GM19239 (cell line): ENCODE measurements at regions not wholly inside any gene's neighbourhood (a gene's known extent, or its start where the extent isn't known, plus 50 kb on each side); places are given as distances from the start of the nearest gene placed in this dataset.

Experiments used
- DNase-seq: peaks from one replicate; pipeline ENCODE4 v3.0.0; 2011; ENCODE audit warnings: low spot score; ENCODE audit not compliant: insufficient read length
- FAIRE-seq: peaks from 2 replicates; lab custom pipeline; 2011; peaks lifted over from hg19 to GRCh38; lab: Jason Lieb, UNC

DNA sequence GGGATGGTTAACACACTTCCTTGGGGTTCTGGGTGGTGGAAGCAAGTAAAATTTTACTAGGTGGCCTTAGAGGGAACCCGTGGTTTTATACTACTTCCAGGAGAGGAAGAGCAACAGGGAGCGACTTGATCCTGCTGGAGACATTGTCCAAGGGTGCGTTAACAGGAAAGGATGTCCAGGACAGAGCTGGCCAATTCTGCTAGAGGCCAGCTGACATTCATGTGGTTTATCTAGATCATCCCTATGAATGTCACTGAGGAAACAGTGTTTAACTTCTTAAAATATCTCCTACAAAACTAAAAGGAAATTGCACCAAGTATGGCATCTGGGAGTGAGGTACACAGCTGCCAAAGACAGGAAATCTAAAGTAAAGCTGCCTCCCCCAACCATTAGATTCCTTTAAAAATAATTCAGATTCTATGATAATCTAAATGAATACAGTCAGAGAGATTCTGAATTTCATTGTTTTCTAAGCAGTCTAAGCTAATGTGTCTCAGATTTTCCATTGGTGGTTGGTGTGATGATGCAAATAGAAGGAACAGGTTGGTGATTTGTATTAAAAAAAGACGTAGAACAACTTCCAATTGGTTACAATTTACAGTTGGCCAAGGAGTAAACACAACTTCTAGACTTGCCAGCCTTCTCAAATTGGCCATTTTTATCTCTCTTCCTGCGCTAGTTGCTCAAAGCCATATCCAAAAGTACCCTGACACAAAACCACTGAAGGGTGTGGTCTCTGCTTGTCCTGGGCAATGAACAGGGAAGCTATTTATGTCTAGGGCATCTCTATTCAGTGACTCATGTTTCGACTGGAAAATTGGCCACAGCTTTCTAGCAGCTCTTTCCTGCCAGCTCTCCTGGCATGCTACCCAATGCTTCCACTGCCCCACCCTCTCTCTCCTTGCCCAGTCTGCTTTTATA, 574.7 kb upstream of the MEF2C start:
- FAIRE-seq (peak; percentile 66), DNase-seq (no peak)

- peak; percentile 84 for FAIRE-seq
These were observed 569.1 kb upstream of the MEF2C start for GRCh38 chr5:89452081-89452480.

GRCh38 chr5:89451263-89451662, 568.3 kb upstream of the MEF2C start:
- FAIRE-seq = no peak

More at GRCh38 chr5:89452081-89452480, 569.1 kb upstream of the MEF2C start:
- DNase-seq = no peak

GRCh38 chr5:89450149-89450538, 567.2 kb upstream of the MEF2C start:
- FAIRE-seq (peak; percentile 60), DNase-seq (no peak)

More at GRCh38 chr5:89451263-89451662, 568.3 kb upstream of the MEF2C start:
- DNase-seq = no peak

GRCh38 chr5:89449392-89450148, 566.6 kb upstream of the MEF2C start:
- FAIRE-seq = peak; percentile 60

DNA sequence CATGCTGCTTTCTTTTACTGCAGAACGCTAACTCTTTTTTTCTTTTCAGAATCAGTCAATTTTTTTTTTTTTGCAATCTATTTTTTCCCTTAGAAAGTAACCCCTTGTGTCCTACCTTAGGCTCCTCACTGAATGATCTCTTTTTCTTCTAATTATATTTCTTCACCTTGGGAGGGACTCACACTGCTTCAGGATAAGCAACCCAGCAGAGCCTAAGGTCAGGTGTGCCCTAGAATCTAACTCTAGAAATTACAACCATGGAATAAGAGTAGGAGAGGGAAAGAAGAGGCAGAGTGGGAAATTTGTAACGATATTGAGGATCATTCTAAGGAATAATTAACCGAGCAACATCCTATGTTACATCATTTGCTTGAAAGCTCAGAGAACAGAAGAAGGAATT, 564.0 kb upstream of the MEF2C start:
- FAIRE-seq = no peak
- no peak for DNase-seq

More at GRCh38 chr5:89449392-89450148, 566.6 kb upstream of the MEF2C start:
- DNase-seq = no peak

- FAIRE-seq (peak; percentile 85), DNase-seq (no peak)
These were observed 562.2 kb upstream of the MEF2C start for GRCh38 chr5:89445106-89445745.

DNA sequence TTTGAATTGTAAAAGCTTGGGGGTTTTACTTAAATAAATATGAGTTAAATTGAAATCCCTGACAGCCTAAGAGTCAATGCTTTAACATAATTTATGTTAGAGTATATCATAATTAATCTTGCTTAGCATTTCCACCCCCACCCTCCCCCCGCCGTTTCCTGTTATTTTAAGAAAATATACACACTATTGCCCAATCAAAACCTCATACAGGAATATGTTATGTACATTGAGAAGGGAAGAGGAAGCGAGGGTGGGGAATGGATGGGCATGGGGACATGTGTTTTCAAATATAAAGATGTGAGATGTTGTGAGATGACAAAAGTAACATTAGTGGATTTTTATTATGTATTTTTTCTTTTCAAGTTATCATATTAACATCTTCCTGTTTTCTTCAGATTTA, 561.1 kb upstream of the MEF2C start:
- DNase-seq (no peak), FAIRE-seq (peak; percentile 58)

- FAIRE-seq = no peak
- no peak for DNase-seq
These were observed 560.5 kb upstream of the MEF2C start for GRCh38 chr5:89443508-89443907.

GRCh38 chr5:89441965-89442364, 559.0 kb upstream of the MEF2C start:
- peak; percentile 55 for FAIRE-seq
- no peak for DNase-seq

DNA sequence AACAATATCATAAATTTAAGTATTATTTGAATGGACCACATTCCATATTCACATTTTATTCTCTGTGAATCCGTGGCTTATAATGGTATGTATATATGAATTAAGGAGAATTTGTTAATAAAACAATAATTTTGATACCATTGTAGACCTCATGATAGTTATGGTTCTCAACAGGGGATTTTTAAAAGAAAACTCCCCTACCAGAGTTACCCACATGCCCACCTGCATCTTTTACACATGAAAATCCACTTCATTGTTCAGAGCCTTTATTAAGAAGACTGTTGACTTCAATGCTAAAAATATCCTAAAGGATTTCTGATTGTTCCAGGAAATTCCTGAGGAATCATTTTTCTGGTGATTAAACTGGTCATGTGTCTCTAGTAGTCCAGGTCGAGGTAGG, 557.7 kb upstream of the MEF2C start:
- no peak for FAIRE-seq

GRCh38 chr5:89437450-89438435, 554.8 kb upstream of the MEF2C start:
- FAIRE-seq (peak; percentile 81), DNase-seq (no peak)

More for the DNA sequence above, 557.7 kb upstream of the MEF2C start:
- DNase-seq = no peak

DNA sequence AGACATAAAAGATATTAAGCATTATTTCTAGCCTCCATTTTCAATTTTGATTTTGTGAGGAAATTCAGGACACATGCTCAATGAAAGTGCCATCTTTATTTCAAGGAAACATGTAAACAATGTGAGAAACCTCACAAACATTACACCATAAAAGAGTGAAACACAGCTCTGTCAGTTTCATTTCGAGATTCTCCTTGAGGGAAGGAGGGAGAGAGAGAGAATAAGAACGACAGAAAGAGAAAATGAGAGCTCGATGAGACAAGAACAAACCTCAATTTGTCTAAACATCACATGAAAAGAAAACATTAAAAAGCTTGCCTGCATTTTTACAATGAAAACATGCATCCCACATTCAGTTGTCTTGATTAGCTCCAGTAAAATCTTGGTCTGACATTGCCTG, 553.5 kb upstream of the MEF2C start:
- peak; percentile 98 for FAIRE-seq

GRCh38 chr5:89435347-89435746, 552.4 kb upstream of the MEF2C start:
- FAIRE-seq (peak; percentile 98), DNase-seq (peak; percentile 2)

More for the DNA sequence above, 553.5 kb upstream of the MEF2C start:
- no peak for DNase-seq

GRCh38 chr5:89428624-89429023, 545.6 kb upstream of the MEF2C start:
- no peak for DNase-seq

GRCh38 chr5:89425062-89425461, 542.1 kb upstream of the MEF2C start:
- FAIRE-seq = no peak
- DNase-seq = no peak

More at GRCh38 chr5:89428624-89429023, 545.6 kb upstream of the MEF2C start:
- no peak for FAIRE-seq

DNA sequence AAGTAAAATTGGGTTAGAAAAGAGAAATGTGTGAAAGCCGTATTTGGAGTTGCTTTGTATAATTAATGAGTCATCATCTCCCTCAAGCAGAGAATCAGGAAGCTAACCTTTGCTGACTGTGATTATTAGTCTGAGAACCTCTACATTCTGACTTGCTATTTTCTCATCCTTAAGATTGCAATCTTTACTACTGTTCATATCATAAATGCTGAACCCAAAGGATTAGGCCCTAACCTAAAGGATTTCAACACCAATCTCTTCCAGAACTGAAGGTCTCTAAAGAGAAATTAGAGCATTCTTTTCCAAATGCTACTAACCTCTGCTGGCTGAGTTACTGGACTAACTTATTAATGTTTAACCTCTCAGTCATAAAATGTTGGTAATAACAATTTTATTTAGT, 538.1 kb upstream of the MEF2C start:
- FAIRE-seq (peak; percentile 77), DNase-seq (no peak)

DNA sequence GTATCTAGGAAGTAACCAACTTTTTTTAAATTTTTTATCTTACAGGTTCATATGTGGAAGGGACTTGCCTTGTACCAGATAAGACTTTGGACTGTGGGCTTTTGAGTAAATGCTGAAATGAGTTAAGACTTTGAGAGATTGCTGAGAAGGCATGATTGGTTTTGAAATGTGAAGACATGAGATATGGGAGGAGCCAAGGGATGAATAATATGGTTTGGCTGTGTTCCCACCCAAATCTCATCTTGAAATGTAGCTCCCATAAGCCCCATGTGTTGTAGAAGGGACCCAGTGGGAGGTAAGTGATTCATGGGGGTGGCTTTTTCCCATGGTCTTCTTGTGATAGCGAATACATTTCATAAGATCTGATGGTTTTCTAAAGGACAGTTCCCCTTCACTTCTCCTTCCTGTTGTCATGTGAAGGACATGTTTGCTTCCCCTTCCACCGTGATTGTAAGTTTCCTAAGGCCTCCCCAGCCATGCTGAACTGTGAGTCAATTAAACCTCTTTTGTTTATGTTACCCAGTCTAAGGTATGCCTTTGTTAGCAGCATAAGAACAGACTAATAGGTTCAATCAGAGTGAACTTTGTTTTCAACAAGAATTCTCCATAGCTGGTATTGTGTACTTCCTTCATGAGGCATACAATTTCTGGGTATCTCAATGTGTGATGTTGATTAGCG, 535.6 kb upstream of the MEF2C start:
- DNase-seq (no peak), FAIRE-seq (peak; percentile 33)

- no peak for FAIRE-seq
- DNase-seq = no peak
These were observed 535.0 kb upstream of the MEF2C start for GRCh38 chr5:89417990-89418389.
